WTC11 (cell line): ENCODE measurements at regions not wholly inside any gene's neighbourhood (a gene's known extent, or its start where the extent isn't known, plus 50 kb on each side); places are given as distances from the start of the nearest gene placed in this dataset.

Experiments
- ESRRA ChIP-seq: sonication (generic); formaldehyde crosslinking; IDR thresholded peaks from 2 replicates; pipeline ENCODE4 v1.8.1; 2022; ENCODE audit warnings: mild to moderate bottlenecking, missing genetic modification reagents, borderline replicate concordance
- MXD4 ChIP-seq: fragments of 250-450 bp; sonication (Bioruptor Pico); IDR thresholded peaks from 2 replicates; pipeline ENCODE4 v1.8.0; 2021; ENCODE audit warnings: mild to moderate bottlenecking, moderate library complexity, borderline replicate concordance
- SP1 ChIP-seq: sonication (generic); formaldehyde crosslinking; conservative IDR thresholded peaks from 2 replicates; pipeline ENCODE4 v1.8.1; 2022; ENCODE audit warnings: missing genetic modification reagents
- ZBTB21 ChIP-seq: sonication (generic); formaldehyde crosslinking; IDR thresholded peaks from 2 replicates; pipeline ENCODE4 v1.8.1; 2023; ENCODE audit warnings: mild to moderate bottlenecking, missing genetic modification reagents, borderline replicate concordance
- ZNF138 ChIP-seq: sonication (generic); formaldehyde crosslinking; conservative IDR thresholded peaks from 2 replicates; pipeline ENCODE4 v1.8.1; 2022; ENCODE audit warnings: mild to moderate bottlenecking, moderate library complexity, missing genetic modification reagents
- TF ChIP-seq, protein P1 (sequence below): sonication (generic); formaldehyde crosslinking; IDR thresholded peaks from 2 replicates; pipeline ENCODE4 v1.8.1; 2022; ENCODE audit warnings: mild to moderate bottlenecking, missing genetic modification reagents, moderate library complexity, borderline replicate concordance
- TF ChIP-seq, protein P2 (sequence below): sonication (generic); formaldehyde crosslinking; IDR thresholded peaks from 2 replicates; pipeline ENCODE4 v1.8.0; 2023; ENCODE audit warnings: mild to moderate bottlenecking, missing genetic modification reagents
- TF ChIP-seq, protein P3 (sequence below): fragments of 200-600 bp; IDR thresholded peaks from 2 replicates; pipeline ENCODE4 v1.8.0; 2022; ENCODE audit warnings: antibody characterized with exemption
- TF ChIP-seq, protein P4 (sequence below): fragments of 250-450 bp; sonication (Bioruptor Pico); IDR thresholded peaks from 2 replicates; pipeline ENCODE4 v1.9.0; 2021; ENCODE audit warnings: mild to moderate bottlenecking

DNA sequence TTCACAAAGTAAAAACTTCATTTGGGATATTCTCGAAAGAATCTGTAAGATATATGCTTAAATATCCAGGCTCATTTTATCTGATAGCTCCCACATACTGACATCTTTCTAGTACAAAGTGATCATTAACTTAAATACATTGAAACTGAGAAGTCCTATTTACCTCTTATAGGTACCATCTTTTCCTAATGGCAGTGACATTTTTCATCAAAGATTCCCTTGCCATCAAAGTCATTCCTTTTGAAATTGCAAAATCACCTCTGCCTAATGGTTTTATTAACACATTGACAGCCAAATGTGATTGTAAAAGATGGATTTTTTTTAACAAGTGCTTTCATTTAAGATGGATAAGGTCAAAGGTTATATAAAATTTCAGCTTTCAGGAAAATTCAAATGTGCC lies 346.6 kb downstream of the MFSD1 start:
- TF ChIP-seq ZNF138 (CRISPR knock-in tag) = no peak
- TF ChIP-seq, protein P1, sequence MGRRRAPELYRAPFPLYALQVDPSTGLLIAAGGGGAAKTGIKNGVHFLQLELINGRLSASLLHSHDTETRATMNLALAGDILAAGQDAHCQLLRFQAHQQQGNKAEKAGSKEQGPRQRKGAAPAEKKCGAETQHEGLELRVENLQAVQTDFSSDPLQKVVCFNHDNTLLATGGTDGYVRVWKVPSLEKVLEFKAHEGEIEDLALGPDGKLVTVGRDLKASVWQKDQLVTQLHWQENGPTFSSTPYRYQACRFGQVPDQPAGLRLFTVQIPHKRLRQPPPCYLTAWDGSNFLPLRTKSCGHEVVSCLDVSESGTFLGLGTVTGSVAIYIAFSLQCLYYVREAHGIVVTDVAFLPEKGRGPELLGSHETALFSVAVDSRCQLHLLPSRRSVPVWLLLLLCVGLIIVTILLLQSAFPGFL = no peak
- TF ChIP-seq, protein P2, sequence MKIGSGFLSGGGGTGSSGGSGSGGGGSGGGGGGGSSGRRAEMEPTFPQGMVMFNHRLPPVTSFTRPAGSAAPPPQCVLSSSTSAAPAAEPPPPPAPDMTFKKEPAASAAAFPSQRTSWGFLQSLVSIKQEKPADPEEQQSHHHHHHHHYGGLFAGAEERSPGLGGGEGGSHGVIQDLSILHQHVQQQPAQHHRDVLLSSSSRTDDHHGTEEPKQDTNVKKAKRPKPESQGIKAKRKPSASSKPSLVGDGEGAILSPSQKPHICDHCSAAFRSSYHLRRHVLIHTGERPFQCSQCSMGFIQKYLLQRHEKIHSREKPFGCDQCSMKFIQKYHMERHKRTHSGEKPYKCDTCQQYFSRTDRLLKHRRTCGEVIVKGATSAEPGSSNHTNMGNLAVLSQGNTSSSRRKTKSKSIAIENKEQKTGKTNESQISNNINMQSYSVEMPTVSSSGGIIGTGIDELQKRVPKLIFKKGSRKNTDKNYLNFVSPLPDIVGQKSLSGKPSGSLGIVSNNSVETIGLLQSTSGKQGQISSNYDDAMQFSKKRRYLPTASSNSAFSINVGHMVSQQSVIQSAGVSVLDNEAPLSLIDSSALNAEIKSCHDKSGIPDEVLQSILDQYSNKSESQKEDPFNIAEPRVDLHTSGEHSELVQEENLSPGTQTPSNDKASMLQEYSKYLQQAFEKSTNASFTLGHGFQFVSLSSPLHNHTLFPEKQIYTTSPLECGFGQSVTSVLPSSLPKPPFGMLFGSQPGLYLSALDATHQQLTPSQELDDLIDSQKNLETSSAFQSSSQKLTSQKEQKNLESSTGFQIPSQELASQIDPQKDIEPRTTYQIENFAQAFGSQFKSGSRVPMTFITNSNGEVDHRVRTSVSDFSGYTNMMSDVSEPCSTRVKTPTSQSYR (CRISPR knock-in tag) = no peak
- TF ChIP-seq ZBTB21 = no peak
- TF ChIP-seq MXD4 (CRISPR knock-in tag) = no peak
- TF ChIP-seq, protein P3, sequence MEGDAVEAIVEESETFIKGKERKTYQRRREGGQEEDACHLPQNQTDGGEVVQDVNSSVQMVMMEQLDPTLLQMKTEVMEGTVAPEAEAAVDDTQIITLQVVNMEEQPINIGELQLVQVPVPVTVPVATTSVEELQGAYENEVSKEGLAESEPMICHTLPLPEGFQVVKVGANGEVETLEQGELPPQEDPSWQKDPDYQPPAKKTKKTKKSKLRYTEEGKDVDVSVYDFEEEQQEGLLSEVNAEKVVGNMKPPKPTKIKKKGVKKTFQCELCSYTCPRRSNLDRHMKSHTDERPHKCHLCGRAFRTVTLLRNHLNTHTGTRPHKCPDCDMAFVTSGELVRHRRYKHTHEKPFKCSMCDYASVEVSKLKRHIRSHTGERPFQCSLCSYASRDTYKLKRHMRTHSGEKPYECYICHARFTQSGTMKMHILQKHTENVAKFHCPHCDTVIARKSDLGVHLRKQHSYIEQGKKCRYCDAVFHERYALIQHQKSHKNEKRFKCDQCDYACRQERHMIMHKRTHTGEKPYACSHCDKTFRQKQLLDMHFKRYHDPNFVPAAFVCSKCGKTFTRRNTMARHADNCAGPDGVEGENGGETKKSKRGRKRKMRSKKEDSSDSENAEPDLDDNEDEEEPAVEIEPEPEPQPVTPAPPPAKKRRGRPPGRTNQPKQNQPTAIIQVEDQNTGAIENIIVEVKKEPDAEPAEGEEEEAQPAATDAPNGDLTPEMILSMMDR = no peak
- TF ChIP-seq SP1 = no peak
- TF ChIP-seq ESRRA (CRISPR knock-in tag) = no peak
- TF ChIP-seq, protein P4, sequence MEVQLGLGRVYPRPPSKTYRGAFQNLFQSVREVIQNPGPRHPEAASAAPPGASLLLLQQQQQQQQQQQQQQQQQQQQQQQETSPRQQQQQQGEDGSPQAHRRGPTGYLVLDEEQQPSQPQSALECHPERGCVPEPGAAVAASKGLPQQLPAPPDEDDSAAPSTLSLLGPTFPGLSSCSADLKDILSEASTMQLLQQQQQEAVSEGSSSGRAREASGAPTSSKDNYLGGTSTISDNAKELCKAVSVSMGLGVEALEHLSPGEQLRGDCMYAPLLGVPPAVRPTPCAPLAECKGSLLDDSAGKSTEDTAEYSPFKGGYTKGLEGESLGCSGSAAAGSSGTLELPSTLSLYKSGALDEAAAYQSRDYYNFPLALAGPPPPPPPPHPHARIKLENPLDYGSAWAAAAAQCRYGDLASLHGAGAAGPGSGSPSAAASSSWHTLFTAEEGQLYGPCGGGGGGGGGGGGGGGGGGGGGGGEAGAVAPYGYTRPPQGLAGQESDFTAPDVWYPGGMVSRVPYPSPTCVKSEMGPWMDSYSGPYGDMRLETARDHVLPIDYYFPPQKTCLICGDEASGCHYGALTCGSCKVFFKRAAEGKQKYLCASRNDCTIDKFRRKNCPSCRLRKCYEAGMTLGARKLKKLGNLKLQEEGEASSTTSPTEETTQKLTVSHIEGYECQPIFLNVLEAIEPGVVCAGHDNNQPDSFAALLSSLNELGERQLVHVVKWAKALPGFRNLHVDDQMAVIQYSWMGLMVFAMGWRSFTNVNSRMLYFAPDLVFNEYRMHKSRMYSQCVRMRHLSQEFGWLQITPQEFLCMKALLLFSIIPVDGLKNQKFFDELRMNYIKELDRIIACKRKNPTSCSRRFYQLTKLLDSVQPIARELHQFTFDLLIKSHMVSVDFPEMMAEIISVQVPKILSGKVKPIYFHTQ = no peak
